ENCODE measurements at regions not wholly inside any gene's neighbourhood (a gene's known extent, or its start where the extent isn't known, plus 50 kb on each side); places are given as distances from the start of the nearest gene placed in this dataset.

- no peak for DNase-seq (ENCODE audit: low spot score)
- Histone ChIP-seq H3K9me3 (ENCODE audit: control insufficient read depth in 4 of 4, low read length in 3 of 4) (no peaks in the 10 kb centered on the region), H3K36me3 (ENCODE audit: control insufficient read depth in 4 of 4, insufficient read depth in 3 of 4, low read depth in 1 of 4, low read length in 3 of 4) (peaks cover 0 to 2% (median 0%) of the 10 kb centered on the region in 4 donors), H3K27me3 (ENCODE audit: control insufficient read depth in 4 of 4, insufficient read depth in 4 of 4, low read length in 3 of 4) (no peaks in the 10 kb centered on the region), H3K4me1 (ENCODE audit: control insufficient read depth in 4 of 4, insufficient read depth in 4 of 4, low read length in 3 of 4) (no peaks in the 10 kb centered on the region), H3K9ac (ENCODE audit: low read depth in 1 of 2, low read length in 2 of 2) (no peak overlapping the region), H3K4me3 (ENCODE audit: low read depth in 1 of 3, low read length in 3 of 3) (no peak overlapping the region), H3K27ac (ENCODE audit: low read depth in 1 of 2, low read length in 2 of 2) (no peak overlapping the region)
- TF ChIP-seq, protein P1, sequence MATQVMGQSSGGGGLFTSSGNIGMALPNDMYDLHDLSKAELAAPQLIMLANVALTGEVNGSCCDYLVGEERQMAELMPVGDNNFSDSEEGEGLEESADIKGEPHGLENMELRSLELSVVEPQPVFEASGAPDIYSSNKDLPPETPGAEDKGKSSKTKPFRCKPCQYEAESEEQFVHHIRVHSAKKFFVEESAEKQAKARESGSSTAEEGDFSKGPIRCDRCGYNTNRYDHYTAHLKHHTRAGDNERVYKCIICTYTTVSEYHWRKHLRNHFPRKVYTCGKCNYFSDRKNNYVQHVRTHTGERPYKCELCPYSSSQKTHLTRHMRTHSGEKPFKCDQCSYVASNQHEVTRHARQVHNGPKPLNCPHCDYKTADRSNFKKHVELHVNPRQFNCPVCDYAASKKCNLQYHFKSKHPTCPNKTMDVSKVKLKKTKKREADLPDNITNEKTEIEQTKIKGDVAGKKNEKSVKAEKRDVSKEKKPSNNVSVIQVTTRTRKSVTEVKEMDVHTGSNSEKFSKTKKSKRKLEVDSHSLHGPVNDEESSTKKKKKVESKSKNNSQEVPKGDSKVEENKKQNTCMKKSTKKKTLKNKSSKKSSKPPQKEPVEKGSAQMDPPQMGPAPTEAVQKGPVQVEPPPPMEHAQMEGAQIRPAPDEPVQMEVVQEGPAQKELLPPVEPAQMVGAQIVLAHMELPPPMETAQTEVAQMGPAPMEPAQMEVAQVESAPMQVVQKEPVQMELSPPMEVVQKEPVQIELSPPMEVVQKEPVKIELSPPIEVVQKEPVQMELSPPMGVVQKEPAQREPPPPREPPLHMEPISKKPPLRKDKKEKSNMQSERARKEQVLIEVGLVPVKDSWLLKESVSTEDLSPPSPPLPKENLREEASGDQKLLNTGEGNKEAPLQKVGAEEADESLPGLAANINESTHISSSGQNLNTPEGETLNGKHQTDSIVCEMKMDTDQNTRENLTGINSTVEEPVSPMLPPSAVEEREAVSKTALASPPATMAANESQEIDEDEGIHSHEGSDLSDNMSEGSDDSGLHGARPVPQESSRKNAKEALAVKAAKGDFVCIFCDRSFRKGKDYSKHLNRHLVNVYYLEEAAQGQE (IDR thresholded peaks at IDR 0.05): no peak
- TF ChIP-seq HNF4G (IDR thresholded peaks at IDR 0.05) (no peak), CTCF (IDR thresholded peaks at IDR 0.05; ENCODE audit: low read depth, low read length, missing input control) (no peak), YY1 (IDR thresholded peaks at IDR 0.05) (no peak), JUND (IDR thresholded peaks at IDR 0.05) (no peak), TAF1 (conservative IDR thresholded peaks at IDR 0.05) (no peak), SP1 (IDR thresholded peaks at IDR 0.05) (no peak), ATF3 (IDR thresholded peaks at IDR 0.05) (no peak), RAD21 (IDR thresholded peaks at IDR 0.05) (no peak)
- WGBS: 81% methylated on average over 1 of the region's 1 CpG
Measured at GRCh38 chr4:13067077-13067476, 417.1 kb downstream of the RAB28 start.

DNA sequence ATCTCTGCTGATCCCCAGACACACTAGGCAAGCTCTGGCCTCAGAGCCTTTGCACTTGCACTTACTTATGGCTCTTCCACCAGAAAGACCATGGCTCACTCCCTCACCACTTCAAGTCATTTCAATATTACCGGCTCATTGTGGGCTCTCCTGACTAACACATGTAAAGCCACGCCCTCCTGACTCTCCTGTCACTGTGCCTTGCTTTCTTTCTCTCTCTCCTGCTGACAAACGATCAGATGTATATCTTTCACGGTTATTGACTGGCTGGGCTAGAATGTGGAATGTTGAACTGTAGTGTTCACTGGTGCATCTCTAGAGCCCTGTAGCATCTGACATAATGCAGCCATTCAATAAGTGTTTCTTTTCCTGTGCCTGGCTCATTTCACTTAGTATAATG lies 425.1 kb downstream of the RAB28 start:
- Histone ChIP-seq H3K36me3 (ENCODE audit: control insufficient read depth in 4 of 4, insufficient read depth in 3 of 4, low read depth in 1 of 4, low read length in 3 of 4) (no peaks in the 10 kb centered on the region), H3K27me3 (ENCODE audit: control insufficient read depth in 4 of 4, insufficient read depth in 4 of 4, low read length in 3 of 4) (no peaks in the 10 kb centered on the region), H3K9ac (ENCODE audit: low read depth in 1 of 2, low read length in 2 of 2) (no peak overlapping the region), H3K27ac (ENCODE audit: low read depth in 1 of 2, low read length in 2 of 2) (no peak overlapping the region), H3K9me3 (ENCODE audit: control insufficient read depth in 4 of 4, low read length in 3 of 4) (no peaks in the 10 kb centered on the region), H3K4me3 (ENCODE audit: low read depth in 1 of 3, low read length in 3 of 3) (no peak overlapping the region), H3K4me1 (ENCODE audit: control insufficient read depth in 4 of 4, insufficient read depth in 4 of 4, low read length in 3 of 4) (peaks cover 0 to 3% (median 0%) of the 10 kb centered on the region in 4 donors)
- TF ChIP-seq, protein P2, sequence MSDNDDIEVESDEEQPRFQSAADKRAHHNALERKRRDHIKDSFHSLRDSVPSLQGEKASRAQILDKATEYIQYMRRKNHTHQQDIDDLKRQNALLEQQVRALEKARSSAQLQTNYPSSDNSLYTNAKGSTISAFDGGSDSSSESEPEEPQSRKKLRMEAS (IDR thresholded peaks at IDR 0.05): no peak
- TF ChIP-seq RAD21 (IDR thresholded peaks at IDR 0.05) (no peak), HNF4A (conservative IDR thresholded peaks at IDR 0.05) (no peak), EGR1 (IDR thresholded peaks at IDR 0.05; ENCODE audit: low read depth in 2 of 2) (no peak), SP1 (IDR thresholded peaks at IDR 0.05) (no peak), ZBTB33 (IDR thresholded peaks at IDR 0.05) (no peak), RXRA (IDR thresholded peaks at IDR 0.05) (no peak), FOXA2 (IDR thresholded peaks at IDR 0.05) (no peak), FOXA1 (IDR thresholded peaks at IDR 0.05) (no peak)
- DNase-seq (ENCODE audit: low spot score): no peak
- WGBS: 59% methylated on average over 4 of the region's 4 CpGs
